ENCODE measurements at regions not wholly inside any gene's neighbourhood (a gene's known extent, or its start where the extent isn't known, plus 50 kb on each side); places are given as distances from the start of the nearest gene placed in this dataset.

DNA sequence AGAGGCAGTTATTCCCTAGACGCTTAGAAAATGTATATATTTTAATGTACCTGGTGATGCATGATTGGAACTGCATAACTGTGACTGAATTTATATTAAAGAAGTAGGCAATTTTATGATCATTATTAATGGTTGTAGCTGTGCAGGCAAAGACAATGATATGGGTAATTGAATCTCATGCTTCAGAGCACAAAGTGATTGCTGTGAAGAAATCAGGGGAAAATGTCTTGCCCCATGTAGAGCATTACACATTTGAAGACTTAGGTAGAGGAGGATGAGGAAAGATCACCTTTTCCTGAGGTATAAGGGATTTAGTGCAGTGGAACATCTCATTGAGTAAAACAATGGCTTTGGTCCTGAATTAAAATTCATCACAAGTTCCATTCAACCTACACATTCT is 246.8 kb upstream of the DCC start:
- TF ChIP-seq TAF1 (IDR thresholded peaks at IDR 0.05; ENCODE audit: borderline replicate concordance, insufficient read depth, low read length) (no peak), SIN3A (IDR thresholded peaks at IDR 0.05; ENCODE audit: borderline replicate concordance, insufficient read depth, low read length) (no peak), REST (IDR thresholded peaks at IDR 0.05; ENCODE audit: insufficient read depth in 1 of 2, low read depth in 2 of 2, low read length in 2 of 2) (no peak), POLR2AphosphoS5 (IDR thresholded peaks at IDR 0.05; ENCODE audit: low read depth, low read length) (no peak), FOXP2 (optimal IDR thresholded peaks at IDR 0.05; ENCODE audit: borderline replicate concordance, extremely low read depth, extremely low read length, insufficient read depth) (no peak)

DNA sequence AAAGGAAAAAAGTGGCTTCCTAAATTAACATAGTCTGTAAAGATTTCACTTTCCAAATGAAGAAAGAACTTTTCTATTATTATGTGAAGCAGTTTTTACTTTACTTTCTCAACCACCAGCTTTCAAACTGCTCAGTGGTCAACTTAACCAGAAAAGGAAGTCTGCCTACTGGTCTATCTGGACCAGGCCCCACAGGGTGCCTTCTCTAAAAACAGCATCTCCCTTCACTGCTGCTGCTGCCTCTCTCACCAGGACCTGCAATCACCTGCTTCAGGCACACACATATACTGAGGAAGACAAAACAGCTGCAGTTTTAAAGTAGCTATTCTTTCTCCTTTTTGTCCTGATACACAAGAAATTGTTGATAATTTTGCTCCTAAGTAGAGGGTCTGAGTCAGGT is 221.3 kb upstream of the DCC start:
- TF ChIP-seq TAF1 (IDR thresholded peaks at IDR 0.05; ENCODE audit: borderline replicate concordance, insufficient read depth, low read length) (no peak), REST (IDR thresholded peaks at IDR 0.05; ENCODE audit: insufficient read depth in 1 of 2, low read depth in 2 of 2, low read length in 2 of 2) (no peak), SIN3A (IDR thresholded peaks at IDR 0.05; ENCODE audit: borderline replicate concordance, insufficient read depth, low read length) (no peak), FOXP2 (optimal IDR thresholded peaks at IDR 0.05; ENCODE audit: borderline replicate concordance, extremely low read depth, extremely low read length, insufficient read depth) (no peak), POLR2AphosphoS5 (IDR thresholded peaks at IDR 0.05; ENCODE audit: low read depth, low read length) (no peak)

DNA sequence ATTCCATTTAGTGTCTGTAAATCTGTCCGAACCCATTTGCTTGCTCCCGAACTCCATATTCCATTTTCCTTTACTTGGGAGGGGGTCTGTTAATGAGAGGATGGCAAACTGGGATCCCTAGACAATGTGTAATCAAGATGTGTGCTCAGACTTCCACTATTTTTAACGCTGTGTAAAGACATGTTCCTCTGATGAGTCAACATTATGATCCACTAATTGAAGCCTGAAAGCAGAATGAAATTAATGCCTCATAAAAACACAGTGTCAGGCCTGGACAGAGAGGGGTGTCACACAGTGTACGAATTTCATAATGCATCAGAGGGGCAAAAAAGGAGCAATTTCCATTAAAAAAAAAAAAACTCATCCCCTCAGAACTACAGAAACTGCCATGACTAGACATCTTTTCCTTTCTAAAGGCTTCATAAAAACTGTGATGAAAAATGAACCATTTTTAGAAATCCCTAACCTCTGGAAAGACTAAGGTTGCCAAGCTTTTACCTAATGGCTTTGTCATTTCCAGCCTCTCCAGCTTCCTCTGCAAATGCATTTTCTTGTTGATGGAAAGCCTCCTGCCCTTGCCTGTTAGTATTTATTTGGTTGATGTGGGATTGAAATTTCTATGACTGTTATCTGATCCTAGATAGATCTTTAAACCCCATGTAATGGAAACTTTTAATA is 209.2 kb upstream of the DCC start:
- TF ChIP-seq POLR2AphosphoS5 (IDR thresholded peaks at IDR 0.05; ENCODE audit: low read depth, low read length) (no peak), SIN3A (IDR thresholded peaks at IDR 0.05; ENCODE audit: borderline replicate concordance, insufficient read depth, low read length) (no peak), FOXP2 (optimal IDR thresholded peaks at IDR 0.05; ENCODE audit: borderline replicate concordance, extremely low read depth, extremely low read length, insufficient read depth) (no peak), REST (IDR thresholded peaks at IDR 0.05; ENCODE audit: insufficient read depth in 1 of 2, low read depth in 2 of 2, low read length in 2 of 2) (no peak), TAF1 (IDR thresholded peaks at IDR 0.05; ENCODE audit: borderline replicate concordance, insufficient read depth, low read length) (no peak)

- no peak for TF ChIP-seq TAF1 (IDR thresholded peaks at IDR 0.05; ENCODE audit: borderline replicate concordance, insufficient read depth, low read length)
- TF ChIP-seq REST (IDR thresholded peaks at IDR 0.05; ENCODE audit: insufficient read depth in 1 of 2, low read depth in 2 of 2, low read length in 2 of 2), result no peak
- no peak for TF ChIP-seq POLR2AphosphoS5 (IDR thresholded peaks at IDR 0.05; ENCODE audit: low read depth, low read length)
- TF ChIP-seq FOXP2 (optimal IDR thresholded peaks at IDR 0.05; ENCODE audit: borderline replicate concordance, extremely low read depth, extremely low read length, insufficient read depth), result no peak
- no peak for TF ChIP-seq SIN3A (IDR thresholded peaks at IDR 0.05; ENCODE audit: borderline replicate concordance, insufficient read depth, low read length)
Observed at GRCh38 chr18:52131845-52132244, 208.2 kb upstream of the DCC start.

Measured in PFSK-1 (cell line).